Neutrophil (primary cell): ENCODE measurements at regions not wholly inside any gene's neighbourhood (a gene's known extent, or its start where the extent isn't known, plus 50 kb on each side); places are given as distances from the start of the nearest gene placed in this dataset.

ENCODE experiments used
- H3K27ac ChIP-seq: fragments of 200-600 bp; sonication (generic); 2 replicates; pipeline ENCODE4 v1.5.1; 2016; ENCODE audit warnings: mild to moderate bottlenecking, moderate library complexity
- H3K27me3 ChIP-seq: fragments of 200-600 bp; sonication (generic); 2 replicates; pipeline ENCODE4 v1.6.0; 2016; ENCODE audit warnings: mild to moderate bottlenecking
- H3K36me3 ChIP-seq: fragments of 200-600 bp; sonication (generic); 2 replicates; pipeline ENCODE4 v1.5.1; 2017
- H3K4me1 ChIP-seq, 2 experiments: fragments of 200-600 bp in 1 of 2; sonication (generic) in 1 of 2; 1 replicate in 1 of 2; 2 replicates in 1 of 2; pipeline versions ENCODE4 v1.5.1 to v1.6.1; 2013 to 2016; ENCODE audit warnings: low read depth in 1 of 2, low read length in 1 of 2, mild to moderate bottlenecking in 1 of 2, moderate library complexity in 1 of 2; ENCODE audit not compliant: control insufficient read depth in 1 of 2, insufficient read depth in 1 of 2
- H3K4me3 ChIP-seq, 2 experiments: fragments of 200-600 bp in 1 of 2; sonication (generic) in 1 of 2; 1 replicate in 1 of 2; 2 replicates in 1 of 2; pipeline ENCODE4 v1.5.1; 2013 to 2016; ENCODE audit warnings: low read depth in 1 of 2, low read length in 1 of 2, mild to moderate bottlenecking in 1 of 2, moderate library complexity in 1 of 2
- H3K9me3 ChIP-seq: fragments of 200-600 bp; sonication (generic); 2 replicates; pipeline ENCODE4 v1.5.1; 2016
- TF ChIP-seq, protein P1 (sequence below): fragments of 200-600 bp; sonication (generic); IDR thresholded peaks from 2 replicates; pipeline ENCODE4 v1.5.1; 2016; ENCODE audit warnings: antibody characterized with exemption

DNA sequence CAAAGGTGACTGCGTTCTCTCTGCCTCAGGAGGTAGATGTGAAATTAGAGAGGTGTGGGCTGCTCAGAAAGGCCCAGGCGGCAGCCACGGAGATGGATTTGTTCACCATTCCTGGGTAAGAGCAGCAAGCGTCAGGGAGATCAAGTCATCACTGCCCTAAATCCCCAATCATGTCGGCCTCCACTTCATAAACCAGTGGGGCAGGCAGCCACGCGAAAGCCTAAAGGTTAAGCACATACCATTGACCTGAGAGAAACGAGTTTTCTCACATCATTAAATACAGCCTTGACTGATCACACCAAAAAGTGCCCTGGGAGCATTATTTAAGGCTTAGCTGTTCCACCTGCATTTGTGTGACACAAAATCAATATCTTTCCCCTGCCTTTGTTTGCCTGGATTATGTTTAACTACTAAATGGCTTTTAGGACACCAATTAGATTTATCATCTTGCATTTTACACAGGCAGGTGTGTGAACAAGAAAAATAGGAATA lies 50.7 kb upstream of the FOXB1 start:
- H3K27ac ChIP-seq = no peak overlapping the region

DNA sequence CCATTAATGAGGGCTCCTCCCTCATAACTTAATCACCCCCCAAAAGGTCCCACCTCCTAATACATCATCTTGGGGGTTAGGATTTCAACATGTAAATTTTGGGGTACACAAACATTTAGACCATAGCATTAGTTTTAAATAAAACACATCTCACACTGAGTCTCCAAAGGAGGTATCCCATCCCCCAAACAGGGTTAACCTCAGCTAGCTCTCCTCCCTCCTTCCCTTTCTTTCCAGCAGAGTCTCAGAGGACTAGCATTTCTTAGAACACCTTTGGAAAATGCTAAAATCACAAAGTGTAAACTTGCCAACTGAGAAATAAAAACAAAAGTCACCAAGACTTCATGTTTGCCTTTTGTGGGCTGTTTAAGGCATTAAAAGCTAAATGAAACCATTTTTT lies 51.2 kb upstream of the FOXB1 start:
- TF ChIP-seq, protein P1, sequence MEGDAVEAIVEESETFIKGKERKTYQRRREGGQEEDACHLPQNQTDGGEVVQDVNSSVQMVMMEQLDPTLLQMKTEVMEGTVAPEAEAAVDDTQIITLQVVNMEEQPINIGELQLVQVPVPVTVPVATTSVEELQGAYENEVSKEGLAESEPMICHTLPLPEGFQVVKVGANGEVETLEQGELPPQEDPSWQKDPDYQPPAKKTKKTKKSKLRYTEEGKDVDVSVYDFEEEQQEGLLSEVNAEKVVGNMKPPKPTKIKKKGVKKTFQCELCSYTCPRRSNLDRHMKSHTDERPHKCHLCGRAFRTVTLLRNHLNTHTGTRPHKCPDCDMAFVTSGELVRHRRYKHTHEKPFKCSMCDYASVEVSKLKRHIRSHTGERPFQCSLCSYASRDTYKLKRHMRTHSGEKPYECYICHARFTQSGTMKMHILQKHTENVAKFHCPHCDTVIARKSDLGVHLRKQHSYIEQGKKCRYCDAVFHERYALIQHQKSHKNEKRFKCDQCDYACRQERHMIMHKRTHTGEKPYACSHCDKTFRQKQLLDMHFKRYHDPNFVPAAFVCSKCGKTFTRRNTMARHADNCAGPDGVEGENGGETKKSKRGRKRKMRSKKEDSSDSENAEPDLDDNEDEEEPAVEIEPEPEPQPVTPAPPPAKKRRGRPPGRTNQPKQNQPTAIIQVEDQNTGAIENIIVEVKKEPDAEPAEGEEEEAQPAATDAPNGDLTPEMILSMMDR = no peak
- Histone ChIP-seq H3K4me3 (no peak overlapping the region), H3K36me3 (no peaks in the 10 kb centered on the region), H3K9me3 (no peaks in the 10 kb centered on the region), H3K4me1 (no peaks in the 10 kb centered on the region), H3K27ac (no peak overlapping the region), H3K27me3 (no peaks in the 10 kb centered on the region)

More for the DNA sequence above, 50.7 kb upstream of the FOXB1 start:
- no peaks in the 10 kb centered on the region for H3K27me3 ChIP-seq
- H3K4me1 ChIP-seq = no peaks in the 10 kb centered on the region
- no peaks in the 10 kb centered on the region for H3K9me3 ChIP-seq
- no peak overlapping the region for H3K4me3 ChIP-seq
- TF ChIP-seq, protein P1 = no peak
- no peaks in the 10 kb centered on the region for H3K36me3 ChIP-seq

DNA sequence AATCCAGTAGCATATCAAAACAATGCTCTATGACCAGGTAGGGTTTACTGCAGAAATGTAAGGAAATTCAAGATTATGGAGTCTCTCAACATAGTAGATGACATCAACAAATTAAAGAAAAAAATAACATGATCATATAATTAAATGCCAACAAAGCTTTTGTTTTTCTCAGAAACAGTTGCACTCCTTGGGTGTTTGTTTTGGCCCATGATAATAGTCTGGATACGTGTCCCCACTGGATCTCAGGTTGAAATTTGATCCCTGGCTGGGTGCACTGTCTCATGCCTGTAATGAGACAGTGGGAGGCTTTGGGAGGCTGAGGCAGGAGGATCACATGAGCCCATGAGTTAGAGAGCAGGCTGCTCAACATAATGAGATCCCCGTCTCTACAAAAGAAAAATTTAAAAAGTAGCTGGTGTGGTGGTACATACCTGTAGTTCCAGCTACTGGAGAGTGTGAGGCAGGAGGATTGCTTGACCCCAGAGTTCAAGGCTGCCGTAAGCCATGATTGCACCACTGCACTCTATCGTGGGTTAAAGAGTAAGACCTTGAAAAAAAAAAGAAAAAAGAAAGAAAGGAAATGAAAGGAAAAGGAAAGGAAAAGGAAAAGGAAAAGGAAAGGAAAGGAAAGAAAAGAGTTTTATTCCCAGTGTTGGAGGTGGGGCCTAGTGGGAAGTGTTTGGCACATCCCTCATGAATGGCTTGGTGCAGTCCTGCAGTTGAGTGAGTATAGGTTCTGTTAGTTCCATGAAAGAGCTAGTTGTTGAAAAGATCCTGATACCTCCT lies 53.3 kb upstream of the FOXB1 start:
- Histone ChIP-seq H3K4me1 (no peaks in the 10 kb centered on the region), H3K36me3 (no peaks in the 10 kb centered on the region), H3K9me3 (no peaks in the 10 kb centered on the region), H3K4me3 (no peak overlapping the region), H3K27me3 (no peaks in the 10 kb centered on the region), H3K27ac (no peak overlapping the region)
- TF ChIP-seq, protein P1 = no peak

DNA sequence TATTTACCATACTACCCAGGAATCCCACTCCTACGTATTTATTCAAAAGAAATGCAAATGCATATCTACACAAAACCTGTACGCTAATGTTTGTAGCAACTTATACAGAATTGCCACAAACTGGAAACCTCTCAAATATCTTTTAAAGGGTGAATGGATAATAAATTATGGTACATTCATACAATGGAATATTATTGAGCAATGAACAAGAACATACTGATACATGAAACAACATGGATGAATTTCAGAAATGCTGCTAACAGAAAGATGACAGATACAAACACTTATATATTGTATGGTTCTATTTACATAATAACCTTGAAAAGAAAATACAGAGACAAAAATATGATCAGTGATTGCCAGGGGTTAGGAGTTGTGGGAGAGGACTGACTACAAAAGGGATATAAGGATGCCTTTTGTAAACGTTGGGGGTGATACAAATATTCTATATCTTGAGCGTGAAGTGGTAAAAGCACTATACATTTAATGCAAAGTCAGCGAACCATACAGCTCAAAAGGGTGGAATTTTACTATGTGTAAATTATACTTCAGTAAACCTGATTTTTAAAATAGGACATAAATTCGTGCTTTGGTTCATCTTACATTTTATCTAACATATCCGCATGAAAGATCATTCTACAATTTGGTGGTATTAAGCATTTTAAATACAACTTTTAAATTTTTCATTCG lies 55.0 kb upstream of the FOXB1 start:
- TF ChIP-seq, protein P1 = no peak
- H3K27me3 ChIP-seq = no peaks in the 10 kb centered on the region
- no peak overlapping the region for H3K4me3 ChIP-seq
- H3K27ac ChIP-seq = no peak overlapping the region
- H3K9me3 ChIP-seq = no peaks in the 10 kb centered on the region
- no peaks in the 10 kb centered on the region for H3K36me3 ChIP-seq
- no peaks in the 10 kb centered on the region for H3K4me1 ChIP-seq

DNA sequence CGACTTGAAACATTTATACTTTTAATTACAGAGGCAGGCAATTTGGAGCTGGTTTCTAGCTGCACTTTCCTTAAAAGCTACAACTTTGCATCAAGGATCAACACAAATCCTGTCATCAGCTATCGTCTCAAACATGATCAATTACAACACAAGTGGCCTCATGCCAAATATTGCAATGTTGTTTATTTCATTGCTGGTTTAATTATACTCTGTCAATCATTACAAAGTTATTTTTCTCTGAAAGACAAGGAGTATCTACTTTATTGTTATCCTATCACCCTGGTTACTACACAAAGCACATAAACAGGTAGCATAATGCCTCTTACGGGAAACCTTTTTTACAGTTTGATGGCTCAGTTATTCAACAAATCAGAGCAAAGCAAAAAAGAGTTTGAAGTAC lies 58.0 kb upstream of the FOXB1 start:
- Histone ChIP-seq H3K27ac (no peak overlapping the region), H3K4me1 (no peaks in the 10 kb centered on the region), H3K9me3 (no peaks in the 10 kb centered on the region), H3K36me3 (no peaks in the 10 kb centered on the region), H3K4me3 (no peak overlapping the region), H3K27me3 (no peaks in the 10 kb centered on the region)
- TF ChIP-seq, protein P1 = no peak
